ENCODE measurements at regions not wholly inside any gene's neighbourhood (a gene's known extent, or its start where the extent isn't known, plus 50 kb on each side); places are given as distances from the start of the nearest gene placed in this dataset.

- no peak for DNase-seq
Observed at GRCh38 chr6:144854654-144855053, 569.5 kb downstream of the UTRN start.

DNA sequence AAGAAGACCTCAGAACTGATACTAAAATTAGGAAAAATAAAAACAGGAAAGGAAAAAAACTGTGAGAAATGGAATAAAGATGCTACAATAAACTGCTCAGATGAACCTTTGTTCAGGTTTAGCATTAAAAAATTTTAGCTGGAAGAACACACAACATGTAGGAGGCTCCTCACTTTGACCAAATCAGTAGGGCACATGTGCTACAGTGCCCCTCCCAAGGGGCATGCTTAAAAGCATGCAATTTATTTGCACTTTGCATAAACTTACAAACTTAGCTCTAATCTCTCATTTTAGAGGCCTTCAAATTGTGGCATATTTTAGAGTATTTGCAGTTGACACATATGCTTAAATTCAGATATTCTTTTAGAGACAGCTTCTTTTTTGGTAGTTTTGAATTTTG is 570.2 kb downstream of the UTRN start:
- DNase-seq, result no peak

DNA sequence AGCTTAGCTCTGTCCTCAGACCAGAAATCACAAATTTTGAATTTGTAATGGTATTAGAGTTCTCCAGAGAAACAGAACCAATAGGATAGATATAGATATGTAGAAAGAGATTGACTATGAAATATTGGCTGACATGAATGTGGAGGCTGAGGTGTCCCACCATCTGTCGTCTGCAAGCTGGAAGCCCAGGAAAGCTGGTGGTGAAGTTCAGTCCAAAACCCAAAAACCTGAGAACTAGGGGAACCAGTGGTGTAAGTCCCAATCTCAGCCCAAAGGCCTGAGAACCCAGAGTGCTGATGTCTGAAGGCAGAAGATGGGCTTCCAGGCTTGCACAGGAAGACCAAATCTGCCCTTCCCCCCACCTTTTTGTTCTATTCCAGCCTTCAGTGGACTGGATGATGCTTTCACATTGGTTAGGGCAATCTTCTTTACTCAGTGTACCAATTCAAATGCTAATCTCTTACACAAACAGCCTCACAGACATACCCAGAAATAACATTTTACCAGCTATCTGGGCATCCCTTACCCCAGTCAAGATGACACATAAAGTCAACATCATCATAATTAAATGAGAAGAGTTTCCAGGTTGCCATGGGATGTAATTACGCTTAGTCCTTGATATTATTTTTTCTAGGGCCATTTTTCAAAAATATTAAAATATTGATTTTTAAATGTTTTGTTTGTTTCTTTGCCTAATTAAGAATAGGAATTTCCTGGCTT is 570.8 kb downstream of the UTRN start:
- DNase-seq, result no peak

DNA sequence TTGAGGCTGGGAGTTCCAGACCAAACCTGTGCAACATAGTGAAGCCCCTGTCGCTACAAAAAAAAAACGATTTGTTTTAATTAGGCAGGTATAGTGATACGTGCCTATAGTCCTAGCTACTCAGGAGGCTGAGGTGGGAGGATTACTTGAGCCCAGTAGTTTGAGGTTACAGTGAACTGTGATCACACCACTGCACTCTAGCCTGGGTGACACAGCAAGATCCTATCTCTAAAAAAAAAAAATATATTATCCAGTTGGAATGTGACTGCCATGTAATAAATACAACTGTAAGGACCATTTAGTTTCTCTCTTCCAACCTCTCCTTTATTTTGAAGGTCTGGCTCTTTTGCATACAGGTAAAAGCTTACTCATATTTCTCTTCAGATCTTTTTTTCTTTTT is 571.5 kb downstream of the UTRN start:
- DNase-seq, result no peak

- DNase-seq, result no peak
Observed at GRCh38 chr6:144857086-144857485, 572.0 kb downstream of the UTRN start.

DNA sequence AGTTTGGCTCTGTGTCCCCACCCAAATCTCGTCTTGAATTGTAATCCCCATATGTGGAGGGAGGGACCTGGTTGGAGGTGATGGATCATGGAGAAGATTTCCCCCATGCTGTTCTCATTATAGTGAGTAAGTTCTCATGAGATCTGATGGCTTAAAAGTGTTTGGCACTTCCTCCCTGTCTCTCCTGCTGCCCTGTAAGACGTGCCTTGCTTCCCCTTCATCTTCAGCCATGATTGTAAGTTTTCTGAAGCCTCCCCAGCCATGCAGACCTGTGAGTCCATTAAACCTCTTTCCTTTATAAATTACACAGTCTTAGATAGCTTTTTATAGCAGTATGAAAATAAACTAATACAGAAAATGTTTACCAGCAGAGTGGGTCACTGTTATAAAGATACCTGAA is 577.6 kb downstream of the UTRN start:
- no peak for DNase-seq

DNA sequence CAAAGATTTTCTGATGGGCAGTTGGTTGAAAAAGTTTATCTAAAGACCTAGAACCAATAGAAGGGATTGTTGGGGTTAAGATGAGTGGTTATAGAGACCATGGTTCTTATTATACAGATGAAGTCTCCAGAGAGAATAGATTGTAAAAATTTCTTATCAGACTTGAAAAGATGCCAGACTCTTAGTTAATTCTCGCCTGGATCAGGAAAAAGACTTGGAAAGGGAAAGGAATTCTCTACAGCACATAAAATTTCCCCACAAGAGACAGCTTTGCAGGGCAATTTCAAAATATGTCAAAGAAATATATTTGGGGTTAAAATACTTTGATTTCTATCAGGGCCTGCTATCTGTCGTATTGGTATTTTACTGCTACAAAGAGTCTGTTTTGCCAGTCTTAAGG is 582.6 kb downstream of the UTRN start:
- no peak for DNase-seq

GRCh38 chr6:144870782-144871181 is 585.6 kb downstream of the UTRN start:
- no peak for DNase-seq

DNA sequence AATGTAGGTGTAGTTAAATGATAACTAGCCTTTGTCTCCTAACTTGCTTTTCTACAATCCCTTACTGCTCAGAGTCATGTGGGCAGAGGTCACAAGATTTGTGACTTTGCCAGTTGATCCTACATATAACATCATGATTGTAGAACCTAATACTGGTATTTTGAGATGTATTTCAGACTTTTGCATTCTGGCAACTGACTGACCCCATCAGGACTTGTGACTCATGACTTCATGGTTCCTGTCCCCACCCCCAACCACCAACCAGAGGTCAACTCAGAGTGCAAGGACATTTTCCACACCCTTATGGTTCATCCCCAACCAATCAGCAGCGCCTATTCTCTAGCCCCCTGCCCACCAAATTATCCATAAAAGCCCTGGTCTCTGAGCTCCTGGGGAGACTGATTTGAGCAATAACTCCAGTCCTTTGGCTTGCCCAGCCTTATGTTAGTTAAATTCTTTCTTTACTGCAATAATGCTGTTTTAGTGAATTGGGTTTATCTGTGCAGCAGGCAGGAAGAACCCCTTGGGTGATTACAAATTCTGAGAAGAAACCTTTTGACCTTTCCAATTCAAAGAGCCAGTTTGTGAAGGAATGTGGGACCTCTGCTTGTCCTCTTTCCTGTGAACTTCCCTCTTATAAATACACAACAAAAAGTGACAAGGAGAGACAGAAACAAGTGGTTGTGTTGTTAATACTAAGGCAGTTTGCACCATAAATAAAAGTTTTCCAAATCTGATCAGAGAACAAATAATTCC is 588.7 kb downstream of the UTRN start:
- no peak for DNase-seq

- no peak for DNase-seq
Observed at GRCh38 chr6:144876689-144877088, 591.6 kb downstream of the UTRN start.

- no peak for DNase-seq
Observed at GRCh38 chr6:144877118-144877517, 592.0 kb downstream of the UTRN start.

DNA sequence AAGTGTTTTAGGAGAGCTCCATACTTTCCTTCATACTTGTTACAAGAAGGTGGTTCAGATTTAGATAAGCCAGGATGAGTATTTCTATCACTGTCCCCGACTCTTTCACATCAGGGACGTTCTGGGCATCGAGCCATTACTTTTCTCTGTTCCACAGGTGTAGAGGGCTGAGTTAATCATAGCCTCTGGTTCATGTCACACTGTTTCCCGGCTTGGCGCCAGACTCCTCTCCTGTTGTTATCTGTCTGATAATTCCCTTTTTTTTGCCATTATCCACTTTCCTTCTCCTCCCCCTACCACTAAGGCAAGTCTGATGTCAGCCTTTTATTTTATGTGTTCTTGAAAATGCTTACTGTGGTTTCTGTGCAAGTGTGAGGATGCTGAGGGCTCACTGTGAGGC is 593.4 kb downstream of the UTRN start:
- DNase-seq, result no peak

DNA sequence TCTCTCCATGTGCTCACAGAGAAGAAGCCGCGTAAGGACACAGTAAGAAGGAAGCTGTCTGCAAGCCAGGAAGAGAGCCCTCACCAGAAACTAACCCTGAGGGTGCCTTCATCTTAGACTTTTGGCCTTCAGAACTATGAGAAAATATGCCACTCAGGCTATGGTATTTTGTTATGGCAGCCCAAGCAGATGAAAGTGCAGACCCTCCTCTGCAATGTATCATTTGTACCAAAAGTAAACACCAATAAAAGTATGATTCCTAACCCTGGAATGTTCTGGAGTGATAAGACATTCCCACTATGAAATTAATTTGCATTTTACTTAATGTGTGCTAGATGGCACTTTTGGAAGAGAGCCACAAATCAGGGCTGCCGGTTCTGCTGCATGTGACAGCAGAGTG is 594.3 kb downstream of the UTRN start:
- DNase-seq, result no peak

- no peak for DNase-seq
Observed at GRCh38 chr6:144882425-144882824, 597.3 kb downstream of the UTRN start.

- no peak for DNase-seq
Observed at GRCh38 chr6:144883915-144884314, 598.8 kb downstream of the UTRN start.

GRCh38 chr6:144885817-144886216 is 600.7 kb downstream of the UTRN start:
- no peak for DNase-seq

- DNase-seq, result no peak
Observed at GRCh38 chr6:144886682-144887081, 601.5 kb downstream of the UTRN start.

- DNase-seq, result no peak
Observed at GRCh38 chr6:144888621-144889020, 603.5 kb downstream of the UTRN start.

GRCh38 chr6:144893680-144894151 is 608.6 kb downstream of the UTRN start:
- no peak for DNase-seq

GRCh38 chr6:144894240-144894639 is 609.1 kb downstream of the UTRN start:
- no peak for DNase-seq

- DNase-seq, result no peak
Observed at GRCh38 chr6:144895313-144896278, 610.5 kb downstream of the UTRN start.

GRCh38 chr6:144896289-144896688 is 611.2 kb downstream of the UTRN start:
- DNase-seq, result no peak

- DNase-seq, result no peak
Observed at GRCh38 chr6:144896871-144897270, 611.7 kb downstream of the UTRN start.

Data from activated gamma-delta T cell treated with Interleukin-2 at 50 U/mL for 16 hours (primary cell).